Lung (tissue), 11 donors: ENCODE measurements at regions not wholly inside any gene's neighbourhood (a gene's known extent, or its start where the extent isn't known, plus 50 kb on each side); places are given as distances from the start of the nearest gene placed in this dataset.

Source experiments
- ATAC-seq: fragments of 200-7000 bp; cut with Tn5 transposase; one replicate; pipeline ENCODE4 v1.9.1; 2020; ENCODE audit warnings: moderate number of reproducible peaks; ENCODE audit not compliant: insufficient read depth, low FRiP score
- DNase-seq, 3 donors: peaks; one replicate each; pipeline ENCODE4 v3.0.0-alpha.2; 2013 to 2017
- H3K27ac ChIP-seq, 2 donors: one replicate each; pipeline ENCODE4 v1.5.1; 2013; ENCODE audit warnings: mild to moderate bottlenecking in 2 of 2, moderate library complexity in 2 of 2, control low read depth in 1 of 2, inconsistent platforms in 1 of 2, low read depth in 1 of 2, low read length in 1 of 2
- H3K27me3 ChIP-seq, 3 donors: one replicate each; pipeline ENCODE4 v1.5.1; 2013; ENCODE audit warnings: low read length in 2 of 3; ENCODE audit not compliant: control insufficient read depth in 3 of 3, insufficient read depth in 3 of 3
- H3K36me3 ChIP-seq, 4 donors: one replicate each; pipeline ENCODE4 v1.5.1; 2013; ENCODE audit warnings: low read length in 4 of 4, mild to moderate bottlenecking in 1 of 4, moderate library complexity in 1 of 4; ENCODE audit not compliant: control insufficient read depth in 4 of 4, insufficient read depth in 4 of 4
- H3K4me1 ChIP-seq, 5 donors: one replicate each; pipeline ENCODE4 v1.5.1; 2013; ENCODE audit warnings: low read length in 5 of 5, mild to moderate bottlenecking in 2 of 5, moderate library complexity in 1 of 5; ENCODE audit not compliant: control insufficient read depth in 5 of 5, insufficient read depth in 5 of 5
- H3K4me3 ChIP-seq: one replicate; pipeline ENCODE4 v1.5.1; 2013; ENCODE audit warnings: mild to moderate bottlenecking, control low read depth, moderate library complexity
- H3K9ac ChIP-seq, 2 donors: one replicate each; pipeline ENCODE4 v1.5.1; 2013; ENCODE audit warnings: low read length in 2 of 2, control low read depth in 1 of 2; ENCODE audit not compliant: insufficient read depth in 1 of 2
- H3K9me3 ChIP-seq, 4 donors: one replicate each; pipeline ENCODE4 v1.5.1; 2013; ENCODE audit warnings: low read length in 3 of 4, mild to moderate bottlenecking in 1 of 4, moderate library complexity in 1 of 4; ENCODE audit not compliant: control insufficient read depth in 4 of 4, insufficient read depth in 3 of 4
- CTCF ChIP-seq: IDR thresholded peaks from 2 replicates; pipeline ENCODE4 v1.5.1; 2012; ENCODE audit warnings: mild to moderate bottlenecking; ENCODE audit errors: control extremely low read depth, extremely low read depth
- WGBS, 2 donors: extraction: QIAGEN DNeasy Blood & Tissue Kit; methylation state at CpG; one replicate each; pipeline ENCODE4 v1.1.7; 2013; 5-methylcytosine and 5-hydroxymethylcytosine counted together
- donor health status: control.
- donor health status: control.
- donor health status: Bipolar disorder and iron deficiency.
- donor health status: healthy.
- donor health status: DM: yes; HTN: yes; CAD: no.

DNA sequence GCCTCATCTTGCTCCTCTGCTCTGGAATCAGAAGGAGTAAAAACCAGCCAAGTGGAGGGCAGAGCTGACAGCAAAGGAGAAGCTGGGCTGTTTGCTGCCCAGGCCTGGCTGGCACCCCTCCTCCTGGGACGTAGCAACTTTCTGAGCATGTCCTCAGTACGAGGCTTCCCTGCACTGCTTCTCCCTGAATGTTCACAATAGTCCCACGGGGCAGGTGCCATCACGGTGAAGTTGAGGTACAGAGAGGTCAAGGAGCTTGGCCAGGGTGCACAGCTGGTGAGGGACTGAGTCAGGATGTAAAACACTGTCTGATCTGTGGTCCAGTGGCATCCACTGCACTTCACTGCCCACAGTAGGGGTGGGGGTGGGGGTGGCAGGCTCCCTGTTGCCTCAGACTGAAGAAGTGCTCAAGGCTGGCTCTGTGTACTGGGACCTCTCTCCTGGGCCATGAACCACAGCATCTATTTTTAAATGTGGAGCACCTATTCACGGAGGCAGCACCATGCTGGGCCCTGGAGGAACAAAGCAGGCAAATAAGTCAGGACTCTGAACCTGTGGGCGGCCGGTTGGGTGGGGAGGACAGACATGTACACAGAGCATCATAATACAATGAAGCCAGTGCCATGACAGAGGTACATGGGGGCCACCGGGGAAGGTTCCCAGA is 369.5 kb downstream of the SEC14L1 start:
- Histone ChIP-seq H3K9me3 (peaks cover 0 to 9% (median 3%) of the 10 kb centered on the region in 4 donors), H3K36me3 (no peaks in the 10 kb centered on the region), H3K4me1 (no peaks in the 10 kb centered on the region), H3K9ac (no peak overlapping the region), H3K27me3 (no peaks in the 10 kb centered on the region), H3K27ac (no peak overlapping the region), H3K4me3 (no peak overlapping the region)
- TF ChIP-seq CTCF, result no peak
- ATAC-seq (no peak), DNase-seq (no peak)
- WGBS, 2 donors, result 79 to 80% methylated on average over 8 of the region's 8 CpGs

DNA sequence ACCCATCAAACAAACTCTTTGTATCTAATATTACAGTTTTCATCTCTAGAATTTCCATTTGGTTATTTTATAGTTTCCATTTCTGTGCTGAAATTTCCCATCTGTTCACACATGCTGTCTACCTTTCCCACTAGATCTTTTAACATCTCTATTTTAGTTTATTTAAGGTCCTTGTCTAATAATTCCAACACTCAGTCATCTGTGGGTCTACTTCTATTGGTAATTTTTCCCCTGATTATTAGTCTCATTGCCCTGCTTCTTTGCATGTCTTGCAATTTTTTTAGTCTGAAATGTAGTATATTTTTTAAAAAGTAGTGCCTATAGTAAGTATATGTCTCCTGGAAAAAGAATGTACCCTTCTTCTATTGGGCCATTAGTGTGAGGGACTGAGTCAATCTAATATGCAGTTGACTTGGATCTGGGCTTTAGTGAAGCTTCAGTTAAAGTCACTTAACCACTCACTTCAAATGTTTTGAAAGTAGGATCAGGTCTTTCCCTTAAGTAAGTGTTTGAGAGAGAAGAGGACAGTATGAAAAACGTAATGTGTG is 370.8 kb downstream of the SEC14L1 start:
- no peak for TF ChIP-seq CTCF
- DNase-seq (no peak), ATAC-seq (no peak)
- Histone ChIP-seq H3K27me3 (no peaks in the 10 kb centered on the region), H3K36me3 (no peaks in the 10 kb centered on the region), H3K9ac (no peak overlapping the region), H3K4me1 (no peaks in the 10 kb centered on the region), H3K9me3 (peaks cover 0 to 9% (median 3%) of the 10 kb centered on the region in 4 donors), H3K4me3 (no peak overlapping the region), H3K27ac (no peak overlapping the region)
- 46 to 61% methylated on average over 1 of the region's 1 CpG for WGBS, 2 donors

DNA sequence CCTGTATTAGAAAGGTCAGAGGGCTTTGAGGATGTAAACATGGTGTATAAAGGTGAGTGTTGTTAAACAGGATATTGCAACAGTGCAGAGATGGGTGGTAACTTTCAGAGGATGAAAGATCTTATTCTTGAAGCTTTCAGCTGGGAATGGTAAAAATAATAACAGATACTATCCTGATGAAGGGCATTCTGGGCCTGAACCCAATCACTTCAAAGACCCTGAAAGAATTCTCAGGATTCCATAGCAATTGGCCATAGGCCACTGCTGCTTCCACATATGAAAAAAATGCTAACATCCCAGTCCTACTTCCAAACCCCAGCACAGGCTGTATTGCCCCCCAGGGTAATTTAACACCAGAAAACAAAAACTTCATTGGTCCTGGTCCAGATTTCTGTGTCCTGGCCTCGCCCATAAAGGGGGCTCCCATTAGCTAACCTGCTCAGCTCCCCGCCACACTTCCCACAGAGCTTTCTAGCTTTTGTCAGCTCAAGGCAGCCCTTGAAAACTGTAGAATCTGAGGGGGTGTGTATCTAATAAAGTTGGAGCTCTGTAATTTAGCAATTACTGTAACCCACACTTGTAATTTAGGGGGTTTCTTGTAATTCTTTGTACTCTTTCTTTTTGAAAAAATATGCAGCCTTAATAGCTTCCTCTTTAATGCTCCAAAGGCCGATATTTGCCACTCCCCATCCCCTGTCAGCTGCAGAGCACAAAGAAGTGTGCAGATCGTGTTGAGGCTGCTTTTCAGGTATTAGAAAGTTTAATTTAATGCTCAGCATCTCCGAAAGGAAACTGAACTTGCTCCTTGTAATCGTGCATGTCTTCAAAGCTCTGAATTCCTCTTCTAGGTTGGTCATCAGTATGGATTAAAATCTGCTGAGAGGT is 371.5 kb downstream of the SEC14L1 start:
- peaks cover 0 to 9% (median 3%) of the 10 kb centered on the region in 4 donors for H3K9me3 ChIP-seq
- no peaks in the 10 kb centered on the region for H3K36me3 ChIP-seq
- H3K4me1 ChIP-seq, result no peaks in the 10 kb centered on the region
- no peaks in the 10 kb centered on the region for H3K27me3 ChIP-seq
- WGBS, 2 donors, result 68 to 81% methylated on average over 6 of the region's 6 CpGs
- H3K9ac ChIP-seq, result no peak overlapping the region
- DNase-seq (no peak), ATAC-seq (no peak)
- no peak for TF ChIP-seq CTCF
- no peak overlapping the region for H3K4me3 ChIP-seq
- H3K27ac ChIP-seq, result no peak overlapping the region
